CD4-positive, alpha-beta T cell treated with Interferon alpha-2 for 1 hour (primary cell): ENCODE measurements at regions not wholly inside any gene's neighbourhood (a gene's known extent, or its start where the extent isn't known, plus 50 kb on each side); places are given as distances from the start of the nearest gene placed in this dataset.

ENCODE experiments used
- DNase-seq, 2 donors: peaks; one replicate each; pipeline ENCODE4 v3.0.0-alpha.2; 2020 to 2022

- DNase-seq, result no peak
These were observed 131.8 kb upstream of the HABP2 start for GRCh38 chr10:113420733-113421675.

GRCh38 chr10:113422371-113422770 lies 130.5 kb upstream of the HABP2 start:
- DNase-seq, result no peak

GRCh38 chr10:113423981-113424721 lies 128.7 kb upstream of the HABP2 start:
- DNase-seq, result no peak

DNA sequence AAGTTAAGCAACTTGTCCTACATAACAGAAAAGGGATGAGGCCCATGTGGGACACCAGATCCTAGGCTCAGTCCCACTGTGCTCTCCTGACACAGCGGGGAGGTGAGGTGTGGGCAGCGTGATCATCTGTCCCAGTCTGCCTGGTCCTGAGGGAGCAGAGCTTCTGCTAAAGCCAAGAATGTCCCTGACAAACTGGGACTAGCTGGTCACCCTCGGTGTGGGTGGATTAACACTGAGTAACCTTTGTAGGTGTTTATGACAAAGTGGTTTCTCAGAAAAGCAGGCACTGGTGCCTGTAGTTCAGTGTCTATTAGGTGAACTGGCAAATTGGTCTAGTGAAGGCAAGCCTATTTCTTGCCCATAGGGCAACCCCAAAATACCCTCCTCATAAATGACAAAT lies 127.8 kb upstream of the HABP2 start:
- no peak for DNase-seq

GRCh38 chr10:113425541-113425951 lies 127.3 kb upstream of the HABP2 start:
- DNase-seq, result no peak

GRCh38 chr10:113426181-113426877 lies 126.5 kb upstream of the HABP2 start:
- DNase-seq, result no peak

DNA sequence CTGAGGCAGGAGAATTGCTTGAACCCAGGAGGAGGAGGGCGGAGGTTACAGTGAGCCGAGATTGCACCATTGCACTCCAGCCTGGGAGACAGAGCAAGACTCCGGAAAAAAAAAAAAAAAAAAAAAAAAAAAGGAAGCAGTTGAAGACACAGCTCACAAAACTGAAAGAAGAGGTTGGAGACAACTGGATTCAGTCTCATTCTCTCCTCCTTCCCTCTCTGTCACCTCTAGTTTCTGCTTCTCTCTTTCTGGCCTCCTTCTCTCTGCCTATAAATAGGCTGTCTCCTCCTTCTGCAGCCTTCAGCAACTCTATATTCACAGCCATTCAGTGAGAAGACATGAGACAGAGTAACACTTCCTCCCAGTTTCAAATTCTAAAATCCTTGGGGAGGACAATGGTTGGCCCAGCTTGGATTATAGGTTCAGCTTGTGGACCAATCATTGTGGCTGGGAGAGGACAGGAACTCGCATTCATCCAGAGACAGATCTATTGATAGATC lies 125.6 kb upstream of the HABP2 start:
- DNase-seq, result no peak

DNA sequence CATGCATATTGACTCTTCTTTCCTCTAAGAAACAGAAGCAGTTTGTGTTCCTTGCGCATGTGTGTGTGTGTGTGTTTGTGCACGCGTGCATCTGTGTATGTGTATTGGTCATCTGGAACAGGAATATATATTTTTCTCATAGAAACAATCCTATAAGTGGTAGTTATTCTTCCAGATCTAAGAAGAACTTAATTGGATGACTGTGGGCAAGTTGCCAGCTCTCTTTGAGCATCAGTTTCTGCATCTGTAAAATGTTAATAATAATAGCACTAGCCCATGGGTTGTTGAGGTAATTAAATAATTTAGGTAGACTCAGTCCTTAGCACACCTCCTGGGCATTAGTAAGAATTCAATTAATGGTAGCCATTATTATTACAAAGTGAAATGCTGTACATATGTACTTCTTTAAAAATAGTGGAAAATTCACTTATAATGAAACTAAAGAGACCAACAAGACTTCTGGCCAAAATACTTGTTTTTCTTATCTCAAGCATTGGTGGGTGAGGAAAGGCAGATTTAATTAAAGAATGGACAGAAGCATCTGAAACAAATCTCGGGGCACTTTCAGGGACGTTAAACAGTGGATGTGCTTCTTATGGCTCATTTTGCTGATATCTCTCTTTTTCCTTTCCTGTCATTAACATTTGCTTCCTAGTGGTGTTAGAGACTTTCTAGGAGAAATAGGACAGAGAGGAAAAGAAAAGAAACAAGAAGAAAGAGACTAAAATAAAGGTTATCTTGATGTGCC lies 124.9 kb upstream of the HABP2 start:
- DNase-seq, result no peak

DNA sequence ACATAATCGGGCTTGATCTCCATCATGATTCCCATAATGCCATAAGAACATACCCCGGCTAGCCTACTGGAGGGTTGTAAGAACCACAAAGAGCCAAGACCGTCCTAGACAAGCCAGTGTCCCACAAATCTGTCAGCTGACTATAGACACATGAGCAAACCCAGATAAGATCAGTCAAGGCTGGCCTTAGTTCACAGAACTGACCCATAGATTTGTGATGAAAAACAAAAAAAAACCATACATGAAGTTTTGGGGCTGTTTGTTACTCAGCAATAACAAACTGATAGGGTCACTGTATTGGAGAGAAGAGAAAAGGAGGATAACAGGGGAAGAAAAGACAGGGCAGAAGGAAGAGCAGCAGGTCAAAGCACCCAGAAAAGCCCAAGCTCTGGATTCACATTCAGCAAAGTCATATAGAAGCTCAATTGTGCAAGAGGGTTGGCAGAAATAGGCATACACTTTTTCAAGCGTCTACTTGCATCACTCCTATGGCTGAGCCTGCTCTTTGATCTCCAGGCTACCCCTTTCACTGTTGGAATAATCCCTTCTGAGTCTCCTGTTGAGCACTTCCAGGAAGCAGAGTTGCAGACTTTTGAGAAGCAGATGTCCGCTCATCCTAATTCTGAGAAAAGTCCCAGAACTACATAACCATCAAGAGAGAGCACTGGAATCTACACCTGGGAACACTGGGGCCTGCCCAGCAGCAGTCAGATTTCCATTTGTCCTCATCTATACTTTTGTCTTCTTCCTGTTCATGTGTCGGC lies 122.0 kb upstream of the HABP2 start:
- no peak for DNase-seq

GRCh38 chr10:113431398-113432160 lies 121.3 kb upstream of the HABP2 start:
- DNase-seq, result no peak

GRCh38 chr10:113433711-113434110 lies 119.1 kb upstream of the HABP2 start:
- no peak for DNase-seq

- DNase-seq, result no peak
These were observed 118.5 kb upstream of the HABP2 start for GRCh38 chr10:113434315-113434714.

DNA sequence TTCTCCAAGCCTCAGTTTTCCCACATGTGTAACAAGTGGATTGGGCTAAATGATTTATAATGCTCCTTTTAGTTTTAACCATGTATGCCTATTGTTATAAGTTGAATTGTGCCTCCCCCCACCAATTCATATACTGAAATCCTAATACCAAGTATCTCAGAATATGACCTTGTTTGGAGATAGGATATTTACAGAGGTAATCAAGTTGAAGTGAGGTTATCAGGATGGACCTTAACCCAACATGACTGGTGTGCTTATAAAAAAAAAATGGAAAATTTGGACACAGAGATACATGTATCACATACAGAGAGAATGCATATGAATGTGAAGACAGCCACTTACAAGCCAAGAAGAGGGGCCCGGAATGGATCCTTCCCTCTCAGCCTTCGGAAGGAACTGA lies 117.9 kb upstream of the HABP2 start:
- no peak for DNase-seq

- DNase-seq, result no peak
These were observed 117.0 kb upstream of the HABP2 start for GRCh38 chr10:113435881-113436280.

DNA sequence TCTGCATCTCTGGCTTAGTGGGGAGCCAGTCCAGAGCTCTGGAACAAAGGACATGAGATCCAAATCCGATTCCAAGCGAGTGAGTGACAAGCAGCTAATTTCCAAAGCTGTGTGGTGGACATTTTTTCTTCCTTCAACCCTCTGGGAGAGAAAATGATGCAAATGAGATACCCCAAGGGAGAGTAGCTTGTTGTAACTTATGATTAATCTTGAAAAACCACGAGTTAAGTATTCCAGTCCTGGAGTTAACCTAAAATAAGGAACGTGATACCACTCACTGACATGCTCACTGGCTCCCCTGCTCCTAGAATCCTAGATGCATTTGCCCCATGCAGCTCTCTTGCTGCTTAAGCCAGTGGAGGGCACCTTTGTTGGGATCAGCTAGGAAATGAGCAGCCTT lies 116.0 kb upstream of the HABP2 start:
- no peak for DNase-seq

GRCh38 chr10:113438652-113439051 lies 114.2 kb upstream of the HABP2 start:
- no peak for DNase-seq

DNA sequence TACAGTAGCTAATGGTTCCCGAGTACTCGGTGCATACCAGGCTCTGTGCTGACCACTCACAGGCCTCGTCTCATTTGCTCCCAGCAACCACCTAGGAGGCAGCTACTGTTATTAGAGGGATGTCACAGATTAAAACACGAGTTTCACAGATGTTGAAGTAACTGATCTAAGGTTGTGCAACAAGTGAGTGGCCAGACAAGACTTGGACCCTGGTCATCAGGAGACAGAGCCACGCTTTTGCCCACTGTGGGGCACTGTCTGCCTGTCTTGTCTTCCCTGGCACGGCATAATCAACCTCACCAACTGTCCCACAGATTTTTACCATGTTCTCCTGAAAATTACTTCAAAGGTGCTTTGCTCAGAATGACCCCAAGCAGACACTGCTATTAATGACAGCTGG lies 111.6 kb upstream of the HABP2 start:
- no peak for DNase-seq

GRCh38 chr10:113441686-113442270 lies 111.1 kb upstream of the HABP2 start:
- no peak for DNase-seq

GRCh38 chr10:113442336-113442735 lies 110.5 kb upstream of the HABP2 start:
- no peak for DNase-seq

DNA sequence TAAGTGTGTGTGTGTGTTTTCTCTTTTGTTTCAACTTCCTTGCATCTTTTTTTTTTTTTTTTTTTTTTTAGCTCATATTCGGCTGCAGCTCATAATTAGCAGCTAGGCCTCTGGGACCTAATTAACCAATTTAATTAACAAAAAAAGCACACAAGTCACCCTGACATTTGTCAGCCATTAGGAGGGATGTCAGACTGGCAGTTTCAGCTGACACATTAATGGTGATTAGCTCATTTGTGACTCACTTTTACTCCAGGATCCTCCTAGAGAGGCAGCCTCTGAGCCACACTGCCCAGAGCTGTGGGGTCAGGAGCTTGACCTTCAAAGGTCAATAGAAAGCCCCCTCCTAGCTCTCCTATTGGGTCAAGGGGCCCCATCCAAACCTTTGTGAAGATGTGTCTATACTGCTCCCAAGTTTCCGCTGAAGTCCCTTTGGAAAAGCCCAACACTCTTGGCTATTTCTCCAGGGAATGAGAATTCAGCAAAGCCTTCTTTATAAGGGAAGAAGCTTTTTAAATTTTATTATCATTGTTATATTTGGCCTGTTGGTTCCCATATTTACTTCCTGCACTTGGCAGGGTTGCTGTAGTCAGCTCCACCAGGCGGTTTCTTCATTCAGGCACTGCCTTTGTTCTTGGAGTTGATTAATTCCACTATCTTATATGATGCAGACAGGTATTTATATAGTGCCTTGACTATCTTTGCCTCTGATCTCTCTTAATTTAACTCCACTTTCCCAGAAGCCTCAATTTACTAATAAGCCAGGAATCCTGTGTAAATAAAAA lies 109.5 kb upstream of the HABP2 start:
- DNase-seq, result no peak
